Endothelial cell of umbilical vein (primary cell): ENCODE measurements at regions not wholly inside any gene's neighbourhood (a gene's known extent, or its start where the extent isn't known, plus 50 kb on each side); places are given as distances from the start of the nearest gene placed in this dataset.

Experiments used
- BruUV-seq: library from RNA; stranded (reverse); fragments of 400-500 nt; replicated peaks from 2 replicates; lab custom pipeline; 2021; lab: Mats Ljungman, UMichigan
- CTCF ChIA-PET: fragments of 300-600, 350-600 bp; sonication (Branson Sonifier 250); formaldehyde crosslinking; loops from one replicate; lab custom pipeline; 2021; ENCODE audit warnings: antibody characterized with exemption, inconsistent platforms; lab: Charles Lee
- POLR2A ChIA-PET: fragments of 300-600, 350-600 bp; sonication (Branson Sonifier 250); formaldehyde crosslinking; loops from one replicate; lab custom pipeline; 2021; ENCODE audit warnings: antibody characterized with exemption, inconsistent platforms; lab: Charles Lee
- DNase-seq: peaks from one replicate; pipeline ENCODE4 v3.0.0-alpha.2; 2011; ENCODE audit warnings: low read depth, low spot score
- FAIRE-seq: peaks from 2 replicates; lab custom pipeline; 2011; peaks lifted over from hg19 to GRCh38; lab: Jason Lieb, UNC
- H2AFZ ChIP-seq: 2 replicates; pipeline ENCODE4 v1.6.0; 2012; ENCODE audit warnings: low read depth, low read length, control low read depth, inconsistent platforms
- H3K27ac ChIP-seq: 2 replicates; pipeline ENCODE4 v1.5.1; 2011; ENCODE audit warnings: low read depth, mild to moderate bottlenecking, control low read depth, low read length, moderate library complexity; ENCODE audit not compliant: insufficient read depth
- H3K27me3 ChIP-seq, 2 experiments: 2 replicates each; pipeline versions ENCODE4 v1.6.0 to v1.6.1; 2011; ENCODE audit warnings: low read length in 2 of 2, mixed read lengths in 1 of 2; ENCODE audit not compliant: control insufficient read depth in 2 of 2, insufficient read depth in 2 of 2
- H3K36me3 ChIP-seq, 2 experiments: 2 replicates in 1 of 2; 3 replicates in 1 of 2; pipeline ENCODE4 v1.5.1; 2011; ENCODE audit warnings: low read length in 2 of 2, mild to moderate bottlenecking in 1 of 2, moderate library complexity in 1 of 2; ENCODE audit not compliant: control insufficient read depth in 2 of 2, insufficient read depth in 2 of 2; ENCODE audit errors: extremely low read depth in 1 of 2
- H3K4me1 ChIP-seq: 3 replicates; pipeline ENCODE4 v1.5.1; 2011; ENCODE audit warnings: mild to moderate bottlenecking, low read length; ENCODE audit not compliant: control insufficient read depth, insufficient read depth; ENCODE audit errors: extremely low read depth
- H3K4me2 ChIP-seq: 2 replicates; pipeline ENCODE4 v1.6.1; 2011; ENCODE audit warnings: low read length, control low read depth, mixed read lengths; ENCODE audit not compliant: insufficient read depth
- H3K4me3 ChIP-seq, 3 experiments: fragments of 200-600 bp in 1 of 3; sonication (generic), shearing (Covaris generic) in 1 of 3; replicated peaks in 1 of 3; 2 replicates each; pipeline ENCODE4 v1.5.1; 2011 to 2016; ENCODE audit warnings: control low read depth in 3 of 3, low read length in 3 of 3, mild to moderate bottlenecking in 2 of 3, inconsistent platforms in 1 of 3, low read depth in 1 of 3, moderate library complexity in 1 of 3; ENCODE audit not compliant: insufficient read depth in 1 of 3
- H3K79me2 ChIP-seq: 2 replicates; pipeline ENCODE4 v1.6.0; 2012; ENCODE audit warnings: low read length, inconsistent platforms; ENCODE audit not compliant: control insufficient read depth, insufficient read depth
- H3K9ac ChIP-seq: replicated peaks from 2 replicates; pipeline ENCODE3; 2011; ENCODE audit warnings: low read length, control low read depth; ENCODE audit not compliant: insufficient read depth; ENCODE audit errors: extremely low read depth
- H3K9me1 ChIP-seq: replicated peaks from 3 replicates; pipeline ENCODE4 v1.6.0; 2011; ENCODE audit warnings: mild to moderate bottlenecking, low read length; ENCODE audit not compliant: control insufficient read depth, insufficient read depth; ENCODE audit errors: extremely low read depth
- H3K9me3 ChIP-seq: replicated peaks from 2 replicates; pipeline ENCODE4 v1.5.1; 2012; ENCODE audit warnings: low read length, inconsistent platforms; ENCODE audit not compliant: control insufficient read depth, insufficient read depth
- H4K20me1 ChIP-seq: replicated peaks from 2 replicates; pipeline ENCODE3; 2011; ENCODE audit warnings: mild to moderate bottlenecking, low read length; ENCODE audit not compliant: control insufficient read depth, insufficient read depth; ENCODE audit errors: extremely low read depth
- CTCF ChIP-seq, 2 donors: IDR thresholded peaks; 1 replicate in 1 of 2; 2 replicates in 1 of 2; pipeline ENCODE4 v1.5.1; 2011; ENCODE audit warnings: low read length in 2 of 2, mild to moderate bottlenecking in 2 of 2, moderate library complexity in 2 of 2, control low read depth in 1 of 2, inconsistent platforms in 1 of 2, low read depth in 1 of 2; ENCODE audit not compliant: insufficient read depth in 1 of 2; ENCODE audit errors: extremely low read depth in 1 of 2
- EZH2 ChIP-seq: IDR thresholded peaks from 2 replicates; pipeline ENCODE4 v1.6.1; 2012; ENCODE audit warnings: borderline replicate concordance, low read depth, mild to moderate bottlenecking, moderate library complexity, low read length, inconsistent platforms; ENCODE audit not compliant: severe bottlenecking
- FOS ChIP-seq: IDR thresholded peaks from 2 replicates; pipeline ENCODE4 v1.6.1; 2011; ENCODE audit warnings: mild to moderate bottlenecking, low read length, moderate library complexity, borderline replicate concordance; ENCODE audit not compliant: insufficient read depth
- GATA2 ChIP-seq: IDR thresholded peaks from 2 replicates; pipeline ENCODE4 v1.7.0; 2011; ENCODE audit warnings: low read depth, mild to moderate bottlenecking, moderate library complexity, mixed read lengths, low read length; ENCODE audit not compliant: insufficient read length, insufficient read depth
- JUN ChIP-seq: IDR thresholded peaks from 2 replicates; pipeline ENCODE4 v1.6.1; 2011; ENCODE audit warnings: borderline replicate concordance, low read depth; ENCODE audit not compliant: insufficient read length, insufficient read depth
- MYC ChIP-seq: IDR thresholded peaks from one replicate; pipeline ENCODE4 v1.6.1; 2011; ENCODE audit warnings: mild to moderate bottlenecking, low read depth, low read length
- POLR2A ChIP-seq: IDR thresholded peaks from 2 replicates; pipeline ENCODE4 v1.6.1; 2012; ENCODE audit warnings: low read depth, mild to moderate bottlenecking, control low read depth, low read length
- POLR2AphosphoS5 ChIP-seq: IDR thresholded peaks from 2 replicates; pipeline ENCODE4 v1.6.1; 2012; ENCODE audit warnings: low read depth, mild to moderate bottlenecking, control low read depth, low read length, moderate library complexity; ENCODE audit not compliant: insufficient read depth
- dilution Hi-C: fragments of 300-500 bp; cut with MboI; formaldehyde crosslinking; loops from one replicate; pipeline ENCODE4 v1.15.0; 2019; ENCODE audit warnings: low sequenced_read_pairs; ENCODE audit not compliant: extremely low pct_ligation_motif_present
- intact Hi-C: fragments of 100-400 bp; cut with micrococcal nuclease; formaldehyde crosslinking; loops from one replicate; pipeline ENCODE4 v1.10.0; 2022

- ChIA-PET POLR2A (no interaction called here), CTCF (interaction anchor here (1.0 kb wide), 1 partner anchor 11 kb away, joined by 3 read pairs; no protein-coding TSS in a partner anchor)
- H2AFZ ChIP-seq: no peak overlapping the region
- H3K27ac ChIP-seq: no peak overlapping the region
- H3K79me2 ChIP-seq: no peaks in the 10 kb centered on the region
- intact Hi-C loops (no loop called here), dilution Hi-C loops (no loop called here)
- no peak for DNase-seq
- H3K27me3 ChIP-seq: no peaks in the 10 kb centered on the region
- H3K9me3 ChIP-seq: no peaks in the 10 kb centered on the region
- TF ChIP-seq POLR2AphosphoS5 (no peak), POLR2A (no peak), JUN (no peak), GATA2 (no peak), MYC (no peak)
- no peaks in the 10 kb centered on the region for H4K20me1 ChIP-seq
- H3K4me3 ChIP-seq: no peak overlapping the region
- FAIRE-seq: no peak
- no peaks in the 10 kb centered on the region for H3K4me1 ChIP-seq
- no peaks in the 10 kb centered on the region for H3K9me1 ChIP-seq
- no TSS peak for BruUV-seq
- no peak overlapping the region for H3K9ac ChIP-seq
- no peak overlapping the region for H3K4me2 ChIP-seq
- no peaks in the 10 kb centered on the region for H3K36me3 ChIP-seq
Measured at GRCh38 chr16:29126616-29127015, 141.8 kb downstream of the LAT start.

GRCh38 chr16:29126057-29126494 lies 141.2 kb downstream of the LAT start:
- Histone ChIP-seq H4K20me1 (no peaks in the 10 kb centered on the region), H3K79me2 (no peaks in the 10 kb centered on the region), H3K9me3 (no peaks in the 10 kb centered on the region), H3K36me3 (no peaks in the 10 kb centered on the region), H3K27ac (no peak overlapping the region), H2AFZ (no peak overlapping the region), H3K4me3 (no peak overlapping the region), H3K4me1 (no peaks in the 10 kb centered on the region), H3K27me3 (no peaks in the 10 kb centered on the region), H3K4me2 (no peak overlapping the region), H3K9me1 (no peaks in the 10 kb centered on the region), H3K9ac (no peak overlapping the region)
- ChIA-PET CTCF (interaction anchor here (1.0 kb wide), 1 partner anchor 10 kb away, joined by 3 read pairs; no protein-coding TSS in a partner anchor), POLR2A (no interaction called here)
- TF ChIP-seq POLR2AphosphoS5: no peak
- no peak for TF ChIP-seq JUN
- TF ChIP-seq FOS: no peak
- no peak for TF ChIP-seq MYC
- no peak for TF ChIP-seq EZH2
- TF ChIP-seq CTCF (IDR thresholded peaks at IDR 0.05; ENCODE audit: extremely low read depth in 1 of 2, insufficient read depth in 1 of 2, low read depth in 1 of 2, low read length in 2 of 2): no peak
- intact Hi-C loops (no loop called here), dilution Hi-C loops (no loop called here)
- FAIRE-seq: no peak
- BruUV-seq: no TSS peak
- no peak for DNase-seq
